Fibroblast of lung (primary cell): ENCODE measurements at regions not wholly inside any gene's neighbourhood (a gene's known extent, or its start where the extent isn't known, plus 50 kb on each side); places are given as distances from the start of the nearest gene placed in this dataset.

Experiments used
- DNase-seq, 2 donors: peaks; one replicate each; pipeline versions ENCODE4 v3.0.0 to v3.0.0-alpha.2; 2010; ENCODE audit warnings: low read depth in 2 of 2
- H2AFZ ChIP-seq: 2 replicates; pipeline ENCODE4 v1.5.1; 2012; ENCODE audit warnings: low read length, control low read depth, inconsistent platforms
- H3K27ac ChIP-seq: 2 replicates; pipeline ENCODE4 v1.5.1; 2011; ENCODE audit warnings: low read length, control low read depth; ENCODE audit not compliant: insufficient read depth
- H3K27me3 ChIP-seq: 2 replicates; pipeline ENCODE4 v1.5.1; 2011; ENCODE audit warnings: mild to moderate bottlenecking, low read length; ENCODE audit not compliant: control insufficient read depth, insufficient read depth
- H3K36me3 ChIP-seq: 2 replicates; pipeline ENCODE4 v1.5.1; 2011; ENCODE audit warnings: low read length; ENCODE audit not compliant: control insufficient read depth, insufficient read depth
- H3K4me1 ChIP-seq: 2 replicates; pipeline ENCODE4 v1.5.1; 2011; ENCODE audit warnings: low read length; ENCODE audit not compliant: control insufficient read depth, insufficient read depth; ENCODE audit errors: extremely low read depth
- H3K4me2 ChIP-seq: 2 replicates; pipeline ENCODE4 v1.5.1; 2011; ENCODE audit warnings: low read length, control low read depth; ENCODE audit not compliant: insufficient read depth; ENCODE audit errors: extremely low read depth
- H3K4me3 ChIP-seq, 4 experiments: fragments of 200-600 bp in 1 of 4; sonication (generic) in 1 of 4; replicated peaks in 1 of 4; 2 replicates each; pipeline ENCODE4 v1.5.1; 2011 to 2016; ENCODE audit warnings: low read length in 4 of 4, low read depth in 3 of 4, mild to moderate bottlenecking in 3 of 4, control low read depth in 2 of 4, inconsistent platforms in 1 of 4, mixed read lengths in 1 of 4; ENCODE audit not compliant: insufficient read depth in 1 of 4; ENCODE audit errors: control extremely low read depth in 1 of 4
- H3K79me2 ChIP-seq: 2 replicates; pipeline ENCODE4 v1.5.1; 2012; ENCODE audit warnings: mild to moderate bottlenecking, low read length, inconsistent platforms; ENCODE audit not compliant: control insufficient read depth, insufficient read depth
- H3K9ac ChIP-seq: 2 replicates; pipeline ENCODE4 v1.5.1; 2011; ENCODE audit warnings: mild to moderate bottlenecking, low read length, control low read depth; ENCODE audit not compliant: insufficient read depth
- H3K9me3 ChIP-seq: 2 replicates; pipeline ENCODE4 v1.5.1; 2012; ENCODE audit warnings: low read depth, low read length; ENCODE audit not compliant: control insufficient read depth, insufficient read depth
- H4K20me1 ChIP-seq: 2 replicates; pipeline ENCODE4 v1.5.1; 2011; ENCODE audit warnings: low read length; ENCODE audit not compliant: control insufficient read depth, insufficient read depth; ENCODE audit errors: extremely low read depth
- EZH2 ChIP-seq: IDR thresholded peaks from 2 replicates; pipeline ENCODE4 v1.5.1; 2012; ENCODE audit warnings: low read length, control low read depth, mild to moderate bottlenecking; ENCODE audit errors: missing control alignments
- TF ChIP-seq, protein P1 (sequence below), 2 donors: IDR thresholded peaks in 1 of 2; conservative IDR thresholded peaks in 1 of 2; 1 replicate in 1 of 2; 2 replicates in 1 of 2; pipeline ENCODE4 v1.5.1; 2011 to 2012; ENCODE audit warnings: low read length in 2 of 2, control low read depth in 1 of 2, inconsistent platforms in 1 of 2, low read depth in 1 of 2, mild to moderate bottlenecking in 1 of 2

DNA sequence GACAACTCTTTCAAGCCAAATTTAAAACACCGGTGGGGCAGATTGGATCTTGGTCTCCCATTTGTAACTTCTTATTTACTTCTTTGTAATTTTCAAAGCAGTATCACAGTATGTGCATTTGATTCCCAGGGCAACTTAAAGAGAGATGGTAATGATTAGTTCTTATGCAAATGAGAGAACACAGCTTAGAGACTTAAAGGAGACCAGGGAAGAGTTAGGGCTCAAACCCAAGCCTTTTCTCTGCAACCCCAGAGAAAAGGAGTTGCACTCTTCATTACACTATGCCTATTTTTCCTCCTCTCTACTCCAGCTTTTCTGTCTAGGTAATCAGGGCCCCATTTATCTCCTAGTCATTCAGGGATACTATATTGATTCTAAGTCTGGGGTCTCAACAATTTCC, 237.8 kb upstream of the NMUR2 start:
- no peaks in the 10 kb centered on the region for H3K9me3 ChIP-seq

DNA sequence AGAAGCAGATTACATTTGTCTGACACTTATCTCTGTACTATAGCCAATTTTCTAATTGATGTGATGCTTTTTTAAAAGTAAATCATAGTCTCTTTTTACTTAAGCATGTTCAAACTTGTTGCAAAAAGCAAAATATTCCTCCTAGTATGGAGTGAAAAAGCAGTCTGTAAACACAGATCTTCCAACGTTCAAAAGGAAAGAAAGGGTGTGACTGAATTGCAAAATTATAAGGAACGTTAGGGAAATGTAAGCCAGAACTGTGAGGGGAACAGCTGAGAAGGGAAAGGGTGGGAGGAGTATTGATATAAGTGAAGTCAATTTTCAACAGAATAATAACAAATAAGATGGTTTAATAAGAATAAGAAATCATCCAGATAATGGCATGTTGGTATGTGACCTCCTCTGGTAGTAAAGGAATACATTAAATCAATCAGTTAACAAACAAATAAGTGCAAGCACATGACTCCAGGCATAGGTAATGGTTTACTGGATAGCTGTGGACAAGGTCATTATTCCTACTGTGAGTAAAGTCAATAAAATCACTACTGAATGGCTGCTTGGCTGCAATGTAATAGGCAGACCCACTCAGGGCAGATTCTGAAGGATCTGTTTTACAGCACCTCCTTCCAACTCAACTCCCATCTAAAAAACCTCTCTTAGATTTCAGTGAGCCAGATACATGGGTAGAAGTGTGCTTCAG, 239.1 kb upstream of the NMUR2 start:
- no peaks in the 10 kb centered on the region for H3K9me3 ChIP-seq
- H3K36me3 ChIP-seq = no peaks in the 10 kb centered on the region
- TF ChIP-seq, protein P1, sequence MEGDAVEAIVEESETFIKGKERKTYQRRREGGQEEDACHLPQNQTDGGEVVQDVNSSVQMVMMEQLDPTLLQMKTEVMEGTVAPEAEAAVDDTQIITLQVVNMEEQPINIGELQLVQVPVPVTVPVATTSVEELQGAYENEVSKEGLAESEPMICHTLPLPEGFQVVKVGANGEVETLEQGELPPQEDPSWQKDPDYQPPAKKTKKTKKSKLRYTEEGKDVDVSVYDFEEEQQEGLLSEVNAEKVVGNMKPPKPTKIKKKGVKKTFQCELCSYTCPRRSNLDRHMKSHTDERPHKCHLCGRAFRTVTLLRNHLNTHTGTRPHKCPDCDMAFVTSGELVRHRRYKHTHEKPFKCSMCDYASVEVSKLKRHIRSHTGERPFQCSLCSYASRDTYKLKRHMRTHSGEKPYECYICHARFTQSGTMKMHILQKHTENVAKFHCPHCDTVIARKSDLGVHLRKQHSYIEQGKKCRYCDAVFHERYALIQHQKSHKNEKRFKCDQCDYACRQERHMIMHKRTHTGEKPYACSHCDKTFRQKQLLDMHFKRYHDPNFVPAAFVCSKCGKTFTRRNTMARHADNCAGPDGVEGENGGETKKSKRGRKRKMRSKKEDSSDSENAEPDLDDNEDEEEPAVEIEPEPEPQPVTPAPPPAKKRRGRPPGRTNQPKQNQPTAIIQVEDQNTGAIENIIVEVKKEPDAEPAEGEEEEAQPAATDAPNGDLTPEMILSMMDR (conservative IDR thresholded peaks at IDR 0.05 in 1 of 2, IDR thresholded peaks at IDR 0.05 in 1 of 2; ENCODE audit: low read depth in 1 of 2, low read length in 2 of 2) = no peak
- TF ChIP-seq EZH2 = no peak
- H3K27ac ChIP-seq = no peak overlapping the region
- H2AFZ ChIP-seq = no peak overlapping the region
- no peaks in the 10 kb centered on the region for H3K4me1 ChIP-seq
- H3K27me3 ChIP-seq = no peaks in the 10 kb centered on the region
- H3K79me2 ChIP-seq = no peaks in the 10 kb centered on the region
- no peak overlapping the region for H3K9ac ChIP-seq
- DNase-seq = no peak
- H3K4me2 ChIP-seq = no peak overlapping the region
- H3K4me3 ChIP-seq = no peak overlapping the region
- H4K20me1 ChIP-seq = no peaks in the 10 kb centered on the region

More for the DNA sequence above, 237.8 kb upstream of the NMUR2 start:
- Histone ChIP-seq H3K9ac (no peak overlapping the region), H3K27me3 (no peaks in the 10 kb centered on the region), H3K4me1 (no peaks in the 10 kb centered on the region), H3K79me2 (no peaks in the 10 kb centered on the region), H3K27ac (no peak overlapping the region), H4K20me1 (no peaks in the 10 kb centered on the region), H3K4me3 (no peak overlapping the region), H2AFZ (no peak overlapping the region), H3K4me2 (no peak overlapping the region), H3K36me3 (no peaks in the 10 kb centered on the region)
- no peak for DNase-seq
- TF ChIP-seq, protein P1 (conservative IDR thresholded peaks at IDR 0.05 in 1 of 2, IDR thresholded peaks at IDR 0.05 in 1 of 2; ENCODE audit: low read depth in 1 of 2, low read length in 2 of 2) = no peak
- no peak for TF ChIP-seq EZH2

DNA sequence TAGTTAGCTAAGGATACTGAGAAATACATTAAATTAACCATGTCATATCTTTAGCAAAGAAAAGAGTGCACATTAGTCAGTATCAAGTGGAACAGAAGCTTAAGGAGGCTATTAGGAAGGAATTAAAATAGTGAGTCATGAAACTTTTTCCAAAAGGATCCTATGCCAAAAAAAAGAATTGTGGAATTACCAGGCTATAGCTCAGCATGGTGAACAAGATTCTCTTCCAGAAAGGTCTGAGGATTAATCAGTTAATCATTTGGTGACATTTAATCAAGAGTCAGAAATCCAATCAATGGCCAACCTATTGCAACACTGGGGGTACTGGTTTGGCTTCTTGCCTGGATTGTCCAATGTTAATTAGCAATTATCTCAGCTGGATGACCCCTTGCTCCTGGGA, 244.5 kb upstream of the NMUR2 start:
- Histone ChIP-seq H3K4me1 (no peaks in the 10 kb centered on the region), H3K4me3 (no peak overlapping the region), H3K9ac (no peak overlapping the region), H3K27ac (no peak overlapping the region), H2AFZ (no peak overlapping the region), H3K9me3 (no peaks in the 10 kb centered on the region), H3K27me3 (no peaks in the 10 kb centered on the region), H3K4me2 (no peak overlapping the region), H3K36me3 (no peaks in the 10 kb centered on the region), H4K20me1 (no peaks in the 10 kb centered on the region), H3K79me2 (no peaks in the 10 kb centered on the region)
- peak in 1 of 2 donors; percentile 12 for DNase-seq
- TF ChIP-seq, protein P1 (conservative IDR thresholded peaks at IDR 0.05 in 1 of 2, IDR thresholded peaks at IDR 0.05 in 1 of 2; ENCODE audit: low read depth in 1 of 2, low read length in 2 of 2) = no peak
- no peak for TF ChIP-seq EZH2
